ENCODE measurements at regions not wholly inside any gene's neighbourhood (a gene's known extent, or its start where the extent isn't known, plus 50 kb on each side); places are given as distances from the start of the nearest gene placed in this dataset.

GRCh38 chr7:41565655-41566054 is 137.2 kb downstream of the INHBA start:
- TF ChIP-seq, protein P1, sequence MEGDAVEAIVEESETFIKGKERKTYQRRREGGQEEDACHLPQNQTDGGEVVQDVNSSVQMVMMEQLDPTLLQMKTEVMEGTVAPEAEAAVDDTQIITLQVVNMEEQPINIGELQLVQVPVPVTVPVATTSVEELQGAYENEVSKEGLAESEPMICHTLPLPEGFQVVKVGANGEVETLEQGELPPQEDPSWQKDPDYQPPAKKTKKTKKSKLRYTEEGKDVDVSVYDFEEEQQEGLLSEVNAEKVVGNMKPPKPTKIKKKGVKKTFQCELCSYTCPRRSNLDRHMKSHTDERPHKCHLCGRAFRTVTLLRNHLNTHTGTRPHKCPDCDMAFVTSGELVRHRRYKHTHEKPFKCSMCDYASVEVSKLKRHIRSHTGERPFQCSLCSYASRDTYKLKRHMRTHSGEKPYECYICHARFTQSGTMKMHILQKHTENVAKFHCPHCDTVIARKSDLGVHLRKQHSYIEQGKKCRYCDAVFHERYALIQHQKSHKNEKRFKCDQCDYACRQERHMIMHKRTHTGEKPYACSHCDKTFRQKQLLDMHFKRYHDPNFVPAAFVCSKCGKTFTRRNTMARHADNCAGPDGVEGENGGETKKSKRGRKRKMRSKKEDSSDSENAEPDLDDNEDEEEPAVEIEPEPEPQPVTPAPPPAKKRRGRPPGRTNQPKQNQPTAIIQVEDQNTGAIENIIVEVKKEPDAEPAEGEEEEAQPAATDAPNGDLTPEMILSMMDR (IDR thresholded peaks at IDR 0.05; ENCODE audit: insufficient read depth, low read length, poor library complexity, severe bottlenecking), result no peak
- TF ChIP-seq EZH2phosphoT487 (conservative IDR thresholded peaks at IDR 0.05; ENCODE audit: low read length), result no peak

All from SU-DHL-6 (cell line).